KMS-11 (cell line): ENCODE measurements at regions not wholly inside any gene's neighbourhood (a gene's known extent, or its start where the extent isn't known, plus 50 kb on each side); places are given as distances from the start of the nearest gene placed in this dataset.

Experiments used
- H2AFZ ChIP-seq: fragments of 200-600 bp; sonication (generic); 2 replicates; pipeline ENCODE4 v1.6.1; 2016; ENCODE audit warnings: antibody characterized with exemption, mixed run types, low read depth
- H3K27ac ChIP-seq: fragments of 200-600 bp; sonication (generic); 2 replicates; pipeline ENCODE4 v1.6.1; 2016; ENCODE audit warnings: mild to moderate bottlenecking, mixed run types
- H3K27me3 ChIP-seq: fragments of 200-600 bp; sonication (generic); 2 replicates; pipeline ENCODE4 v1.6.1; 2017; ENCODE audit warnings: mild to moderate bottlenecking, low read depth, mixed run types, moderate library complexity; ENCODE audit not compliant: insufficient read depth
- H3K36me3 ChIP-seq: fragments of 200-600 bp; sonication (generic); 2 replicates; pipeline ENCODE4 v1.6.1; 2017; ENCODE audit warnings: mild to moderate bottlenecking, mixed run types; ENCODE audit not compliant: insufficient read depth
- H3K4me1 ChIP-seq: fragments of 200-600 bp; sonication (generic); 2 replicates; pipeline ENCODE4 v1.6.1; 2016; ENCODE audit warnings: mild to moderate bottlenecking, low read depth, mixed run types; ENCODE audit not compliant: poor library complexity, severe bottlenecking
- H3K4me2 ChIP-seq: fragments of 200-600 bp; sonication (generic); 2 replicates; pipeline ENCODE4 v1.7.0; 2016; ENCODE audit warnings: mild to moderate bottlenecking, mixed run types
- H3K4me3 ChIP-seq: fragments of 200-600 bp; sonication (generic); IDR thresholded peaks from 2 replicates; pipeline ENCODE4 v1.6.1; 2017; ENCODE audit warnings: low read depth, low read length, mixed read lengths; ENCODE audit not compliant: insufficient read depth
- H3K79me2 ChIP-seq: fragments of 200-600 bp; sonication (generic); 2 replicates; pipeline ENCODE4 v1.6.1; 2016; ENCODE audit warnings: low read depth, mixed run types; ENCODE audit not compliant: insufficient read depth
- H3K9ac ChIP-seq: fragments of 200-600 bp; sonication (generic); 2 replicates; pipeline ENCODE4 v1.6.1; 2016; ENCODE audit warnings: mild to moderate bottlenecking, mixed run types
- H4K20me1 ChIP-seq: fragments of 200-600 bp; sonication (generic); 2 replicates; pipeline ENCODE4 v1.6.1; 2016; ENCODE audit warnings: mild to moderate bottlenecking, mixed run types; ENCODE audit not compliant: insufficient read depth
- TF ChIP-seq, protein P1 (sequence below): fragments of 200-600 bp; sonication (generic); conservative IDR thresholded peaks from 2 replicates; pipeline ENCODE4 v1.6.1; 2017; ENCODE audit warnings: low read depth, mild to moderate bottlenecking, antibody characterized with exemption, low read length, moderate library complexity, mixed read lengths

DNA sequence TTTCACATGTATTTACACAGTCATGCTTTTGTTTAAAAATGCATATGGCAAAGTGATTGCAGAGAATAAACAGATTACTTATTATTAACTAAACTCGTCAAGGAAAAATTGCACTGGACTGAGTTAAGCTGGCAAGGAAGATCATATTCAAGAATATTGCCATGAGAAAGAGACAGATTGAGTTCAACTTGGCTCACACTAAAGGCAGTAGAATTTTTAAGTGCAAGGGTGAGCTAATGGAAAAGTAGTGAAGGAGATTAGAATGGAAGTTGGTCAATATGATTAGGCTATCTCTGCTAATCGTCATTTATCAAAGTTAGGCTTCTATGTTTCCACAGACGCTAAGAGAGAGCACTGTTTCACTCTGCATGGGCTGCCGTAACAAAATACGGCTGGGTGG is 557.6 kb downstream of the PRR16 start:
- Histone ChIP-seq H3K4me3 (no peak overlapping the region), H3K36me3 (no peaks in the 10 kb centered on the region), H3K79me2 (no peaks in the 10 kb centered on the region), H4K20me1 (no peaks in the 10 kb centered on the region), H3K4me1 (no peaks in the 10 kb centered on the region), H2AFZ (no peak overlapping the region), H3K4me2 (no peak overlapping the region), H3K27ac (no peak overlapping the region), H3K27me3 (no peaks in the 10 kb centered on the region), H3K9ac (no peak overlapping the region)
- TF ChIP-seq, protein P1, sequence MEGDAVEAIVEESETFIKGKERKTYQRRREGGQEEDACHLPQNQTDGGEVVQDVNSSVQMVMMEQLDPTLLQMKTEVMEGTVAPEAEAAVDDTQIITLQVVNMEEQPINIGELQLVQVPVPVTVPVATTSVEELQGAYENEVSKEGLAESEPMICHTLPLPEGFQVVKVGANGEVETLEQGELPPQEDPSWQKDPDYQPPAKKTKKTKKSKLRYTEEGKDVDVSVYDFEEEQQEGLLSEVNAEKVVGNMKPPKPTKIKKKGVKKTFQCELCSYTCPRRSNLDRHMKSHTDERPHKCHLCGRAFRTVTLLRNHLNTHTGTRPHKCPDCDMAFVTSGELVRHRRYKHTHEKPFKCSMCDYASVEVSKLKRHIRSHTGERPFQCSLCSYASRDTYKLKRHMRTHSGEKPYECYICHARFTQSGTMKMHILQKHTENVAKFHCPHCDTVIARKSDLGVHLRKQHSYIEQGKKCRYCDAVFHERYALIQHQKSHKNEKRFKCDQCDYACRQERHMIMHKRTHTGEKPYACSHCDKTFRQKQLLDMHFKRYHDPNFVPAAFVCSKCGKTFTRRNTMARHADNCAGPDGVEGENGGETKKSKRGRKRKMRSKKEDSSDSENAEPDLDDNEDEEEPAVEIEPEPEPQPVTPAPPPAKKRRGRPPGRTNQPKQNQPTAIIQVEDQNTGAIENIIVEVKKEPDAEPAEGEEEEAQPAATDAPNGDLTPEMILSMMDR: no peak

DNA sequence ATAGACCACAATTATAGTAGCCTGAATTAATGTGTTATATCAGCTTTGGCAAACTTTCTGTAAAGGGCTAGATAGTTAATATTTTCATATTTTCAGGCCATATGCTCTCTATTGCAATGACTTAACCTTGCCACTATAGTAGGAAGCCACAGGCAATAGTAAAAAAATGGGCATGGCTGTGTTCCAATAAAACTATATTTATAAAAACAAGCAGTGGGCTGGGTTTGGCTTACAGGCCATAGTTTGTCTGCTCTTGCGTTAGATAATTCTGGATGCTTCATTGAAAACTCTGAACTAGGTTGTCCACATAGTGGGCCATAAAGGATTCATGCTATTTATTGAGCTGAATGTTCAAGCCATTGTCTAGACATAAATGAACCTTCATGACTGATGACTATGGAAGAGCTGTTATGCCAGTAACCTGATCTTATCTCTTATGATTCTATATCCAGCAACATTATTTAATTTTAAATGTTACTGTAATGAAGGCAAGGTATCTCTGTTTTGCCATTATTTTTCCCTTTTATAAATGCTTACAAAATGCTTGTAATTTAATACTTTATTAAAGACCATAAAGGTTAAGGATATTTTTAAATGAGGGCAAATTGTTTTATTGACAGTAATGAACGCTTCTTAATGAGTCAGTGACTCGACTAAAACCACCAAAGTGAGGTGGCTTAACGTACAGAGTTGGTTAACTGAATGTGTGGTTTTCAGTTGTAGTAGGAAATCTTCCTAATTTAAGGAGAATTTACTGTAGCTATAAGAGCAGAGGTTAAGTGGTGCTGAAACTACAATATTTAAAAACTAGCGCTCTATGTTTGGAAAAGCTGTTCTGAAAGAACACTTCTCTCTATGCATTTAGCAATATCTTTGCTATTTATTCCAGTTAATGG is 560.6 kb downstream of the PRR16 start:
- Histone ChIP-seq H3K36me3 (no peaks in the 10 kb centered on the region), H3K4me1 (no peaks in the 10 kb centered on the region), H3K9ac (no peak overlapping the region), H4K20me1 (no peaks in the 10 kb centered on the region), H3K4me2 (no peak overlapping the region), H3K4me3 (no peak overlapping the region), H3K79me2 (no peaks in the 10 kb centered on the region), H3K27me3 (no peaks in the 10 kb centered on the region), H2AFZ (no peak overlapping the region), H3K27ac (no peak overlapping the region)
- TF ChIP-seq, protein P1: no peak

DNA sequence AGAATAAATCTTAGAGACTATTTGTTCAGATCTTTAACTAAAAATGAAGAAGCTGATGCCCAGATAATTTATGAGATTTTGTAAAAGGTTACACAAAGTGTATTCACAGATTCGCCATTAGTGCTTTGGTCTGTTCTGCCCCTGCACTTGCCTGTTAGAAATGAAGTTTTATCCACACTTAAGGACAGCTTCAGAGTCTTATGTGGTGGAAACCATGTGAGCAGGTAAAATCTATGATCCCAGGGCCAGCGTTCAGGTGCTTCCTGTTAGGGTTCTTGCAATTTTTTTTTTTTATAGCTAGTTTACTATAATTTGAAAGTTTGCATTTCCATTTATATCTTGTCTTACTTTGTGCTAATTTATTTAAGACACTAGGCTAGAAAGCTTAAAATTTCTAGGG is 561.6 kb downstream of the PRR16 start:
- no peaks in the 10 kb centered on the region for H4K20me1 ChIP-seq
- H3K4me2 ChIP-seq: no peak overlapping the region
- no peaks in the 10 kb centered on the region for H3K27me3 ChIP-seq
- H3K36me3 ChIP-seq: no peaks in the 10 kb centered on the region
- TF ChIP-seq, protein P1: no peak
- no peaks in the 10 kb centered on the region for H3K79me2 ChIP-seq
- H3K9ac ChIP-seq: no peak overlapping the region
- no peak overlapping the region for H3K27ac ChIP-seq
- no peak overlapping the region for H3K4me3 ChIP-seq
- H2AFZ ChIP-seq: no peak overlapping the region
- H3K4me1 ChIP-seq: no peaks in the 10 kb centered on the region

DNA sequence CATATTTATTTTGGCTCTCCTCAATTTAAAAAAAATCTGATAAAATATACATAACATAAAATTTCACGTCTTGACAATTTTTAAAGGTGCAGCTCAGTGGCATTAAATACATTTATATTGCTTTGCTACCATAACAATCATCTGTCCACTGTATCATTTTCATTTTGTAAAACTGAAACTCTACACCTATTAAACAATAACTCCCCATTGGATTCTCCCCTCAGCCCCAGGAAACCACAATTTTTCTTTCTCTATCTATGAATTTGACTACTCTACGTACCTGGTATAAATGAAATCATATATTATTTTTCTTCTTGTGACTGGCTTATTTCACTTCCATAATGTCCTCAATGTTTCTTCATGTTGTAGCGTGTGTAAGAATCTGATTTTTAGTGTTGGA is 563.5 kb downstream of the PRR16 start:
- Histone ChIP-seq H3K4me1 (no peaks in the 10 kb centered on the region), H3K9ac (no peak overlapping the region), H4K20me1 (no peaks in the 10 kb centered on the region), H3K36me3 (no peaks in the 10 kb centered on the region), H3K79me2 (no peaks in the 10 kb centered on the region), H2AFZ (no peak overlapping the region), H3K4me3 (no peak overlapping the region), H3K4me2 (no peak overlapping the region), H3K27me3 (no peaks in the 10 kb centered on the region), H3K27ac (no peak overlapping the region)
- TF ChIP-seq, protein P1: no peak
